ENCODE measurements at regions not wholly inside any gene's neighbourhood (a gene's known extent, or its start where the extent isn't known, plus 50 kb on each side); places are given as distances from the start of the nearest gene placed in this dataset.

- TF ChIP-seq CTCF (IDR thresholded peaks at IDR 0.05 in 8 of 11, conservative IDR thresholded peaks at IDR 0.05 in 3 of 11) (no peak), POLR2A (IDR thresholded peaks at IDR 0.05) (no peak), POLR2AphosphoS5 (IDR thresholded peaks at IDR 0.05) (no peak)
These were observed 245.5 kb upstream of the SLC7A11 start for GRCh38 chr4:138487670-138488069.
